Panc1 (cell line): ENCODE measurements at regions not wholly inside any gene's neighbourhood (a gene's known extent, or its start where the extent isn't known, plus 50 kb on each side); places are given as distances from the start of the nearest gene placed in this dataset.

Experiments used
- POLR2AphosphoS5 ChIP-seq: IDR thresholded peaks from 2 replicates; pipeline ENCODE4 v1.6.1; 2012; ENCODE audit warnings: mild to moderate bottlenecking, low read depth, low read length, moderate library complexity
- TCF7L2 ChIP-seq: IDR thresholded peaks from 2 replicates; pipeline ENCODE4 v1.6.1; 2011; ENCODE audit warnings: mild to moderate bottlenecking, low read depth, low read length, inconsistent platforms
- TF ChIP-seq, protein P1 (sequence below): fragments of 450-650 bp; IDR thresholded peaks from 2 replicates; pipeline ENCODE4 v1.5.1; 2017; ENCODE audit warnings: mild to moderate bottlenecking

DNA sequence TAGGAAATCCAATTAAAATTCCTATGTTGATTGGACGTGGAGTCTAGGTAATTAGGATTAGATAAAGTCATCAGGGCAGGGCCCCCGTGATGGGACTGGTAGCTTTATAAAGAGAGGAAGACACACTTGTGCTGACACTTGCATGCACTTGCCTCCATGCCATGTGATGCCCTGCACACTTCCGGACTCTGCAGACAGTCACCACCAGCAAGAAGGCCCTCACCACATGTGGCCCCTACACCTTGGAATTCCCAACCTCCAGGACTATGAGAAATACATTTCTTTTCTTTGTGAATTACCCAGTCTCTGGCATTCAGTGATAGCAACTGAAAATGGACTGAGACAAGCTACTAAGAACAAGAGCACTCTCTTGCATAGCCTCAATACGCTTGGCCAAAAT is 90.6 kb downstream of the CRYGS start:
- TF ChIP-seq, protein P1, sequence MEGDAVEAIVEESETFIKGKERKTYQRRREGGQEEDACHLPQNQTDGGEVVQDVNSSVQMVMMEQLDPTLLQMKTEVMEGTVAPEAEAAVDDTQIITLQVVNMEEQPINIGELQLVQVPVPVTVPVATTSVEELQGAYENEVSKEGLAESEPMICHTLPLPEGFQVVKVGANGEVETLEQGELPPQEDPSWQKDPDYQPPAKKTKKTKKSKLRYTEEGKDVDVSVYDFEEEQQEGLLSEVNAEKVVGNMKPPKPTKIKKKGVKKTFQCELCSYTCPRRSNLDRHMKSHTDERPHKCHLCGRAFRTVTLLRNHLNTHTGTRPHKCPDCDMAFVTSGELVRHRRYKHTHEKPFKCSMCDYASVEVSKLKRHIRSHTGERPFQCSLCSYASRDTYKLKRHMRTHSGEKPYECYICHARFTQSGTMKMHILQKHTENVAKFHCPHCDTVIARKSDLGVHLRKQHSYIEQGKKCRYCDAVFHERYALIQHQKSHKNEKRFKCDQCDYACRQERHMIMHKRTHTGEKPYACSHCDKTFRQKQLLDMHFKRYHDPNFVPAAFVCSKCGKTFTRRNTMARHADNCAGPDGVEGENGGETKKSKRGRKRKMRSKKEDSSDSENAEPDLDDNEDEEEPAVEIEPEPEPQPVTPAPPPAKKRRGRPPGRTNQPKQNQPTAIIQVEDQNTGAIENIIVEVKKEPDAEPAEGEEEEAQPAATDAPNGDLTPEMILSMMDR, result no peak
- no peak for TF ChIP-seq POLR2AphosphoS5
- no peak for TF ChIP-seq TCF7L2
